ENCODE measurements at regions not wholly inside any gene's neighbourhood (a gene's known extent, or its start where the extent isn't known, plus 50 kb on each side); places are given as distances from the start of the nearest gene placed in this dataset.

DNA sequence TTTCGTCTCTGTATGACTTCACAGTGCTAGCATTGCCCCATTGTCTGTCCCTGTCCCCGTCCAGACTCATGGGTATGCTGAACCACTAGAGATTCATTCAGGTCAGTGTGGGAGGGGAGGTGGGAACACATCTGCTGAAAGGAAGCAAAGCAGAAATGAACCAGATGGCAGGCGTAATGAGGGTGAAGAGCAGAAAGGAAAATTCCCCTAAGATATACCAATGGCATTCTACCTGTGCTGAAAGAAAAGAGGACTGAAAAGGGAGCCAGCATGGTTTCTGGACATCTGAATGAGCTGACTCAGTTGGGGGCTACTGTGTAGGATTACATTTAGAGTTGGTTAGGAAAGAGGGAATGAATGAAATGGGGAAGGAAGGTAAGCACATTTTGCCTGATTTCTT, 678.7 kb downstream of the MAT2B start:
- WGBS: 61% methylated on average over 3 of the region's 3 CpGs
- Histone ChIP-seq H3K4me1 (ENCODE audit: control insufficient read depth in 4 of 4, insufficient read depth in 4 of 4, low read length in 3 of 4) (no peaks in the 10 kb centered on the region), H3K9me3 (ENCODE audit: control insufficient read depth in 4 of 4, low read length in 3 of 4) (no peaks in the 10 kb centered on the region), H3K27ac (ENCODE audit: low read depth in 1 of 2, low read length in 2 of 2) (no peak overlapping the region), H3K27me3 (ENCODE audit: control insufficient read depth in 4 of 4, insufficient read depth in 4 of 4, low read length in 3 of 4) (no peaks in the 10 kb centered on the region), H3K4me3 (ENCODE audit: low read depth in 1 of 3, low read length in 3 of 3) (no peak overlapping the region), H3K36me3 (ENCODE audit: control insufficient read depth in 4 of 4, insufficient read depth in 3 of 4, low read depth in 1 of 4, low read length in 3 of 4) (no peaks in the 10 kb centered on the region), H3K9ac (ENCODE audit: low read depth in 1 of 2, low read length in 2 of 2) (no peak overlapping the region)
- no peak for DNase-seq (ENCODE audit: low spot score)
- TF ChIP-seq RAD21 (IDR thresholded peaks at IDR 0.05) (no peak), NR2F2 (IDR thresholded peaks at IDR 0.05) (no peak), JUND (IDR thresholded peaks at IDR 0.05) (no peak), EGR1 (IDR thresholded peaks at IDR 0.05; ENCODE audit: low read depth in 2 of 2) (no peak), SP1 (IDR thresholded peaks at IDR 0.05) (no peak), YY1 (IDR thresholded peaks at IDR 0.05) (no peak), RXRA (IDR thresholded peaks at IDR 0.05) (no peak), FOXA1 (IDR thresholded peaks at IDR 0.05) (no peak)
- TF ChIP-seq, protein P1, sequence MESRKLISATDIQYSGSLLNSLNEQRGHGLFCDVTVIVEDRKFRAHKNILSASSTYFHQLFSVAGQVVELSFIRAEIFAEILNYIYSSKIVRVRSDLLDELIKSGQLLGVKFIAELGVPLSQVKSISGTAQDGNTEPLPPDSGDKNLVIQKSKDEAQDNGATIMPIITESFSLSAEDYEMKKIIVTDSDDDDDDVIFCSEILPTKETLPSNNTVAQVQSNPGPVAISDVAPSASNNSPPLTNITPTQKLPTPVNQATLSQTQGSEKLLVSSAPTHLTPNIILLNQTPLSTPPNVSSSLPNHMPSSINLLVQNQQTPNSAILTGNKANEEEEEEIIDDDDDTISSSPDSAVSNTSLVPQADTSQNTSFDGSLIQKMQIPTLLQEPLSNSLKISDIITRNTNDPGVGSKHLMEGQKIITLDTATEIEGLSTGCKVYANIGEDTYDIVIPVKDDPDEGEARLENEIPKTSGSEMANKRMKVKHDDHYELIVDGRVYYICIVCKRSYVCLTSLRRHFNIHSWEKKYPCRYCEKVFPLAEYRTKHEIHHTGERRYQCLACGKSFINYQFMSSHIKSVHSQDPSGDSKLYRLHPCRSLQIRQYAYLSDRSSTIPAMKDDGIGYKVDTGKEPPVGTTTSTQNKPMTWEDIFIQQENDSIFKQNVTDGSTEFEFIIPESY (IDR thresholded peaks at IDR 0.05): no peak
- TF ChIP-seq, protein P2, sequence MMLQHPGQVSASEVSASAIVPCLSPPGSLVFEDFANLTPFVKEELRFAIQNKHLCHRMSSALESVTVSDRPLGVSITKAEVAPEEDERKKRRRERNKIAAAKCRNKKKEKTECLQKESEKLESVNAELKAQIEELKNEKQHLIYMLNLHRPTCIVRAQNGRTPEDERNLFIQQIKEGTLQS (IDR thresholded peaks at IDR 0.05): no peak

DNA sequence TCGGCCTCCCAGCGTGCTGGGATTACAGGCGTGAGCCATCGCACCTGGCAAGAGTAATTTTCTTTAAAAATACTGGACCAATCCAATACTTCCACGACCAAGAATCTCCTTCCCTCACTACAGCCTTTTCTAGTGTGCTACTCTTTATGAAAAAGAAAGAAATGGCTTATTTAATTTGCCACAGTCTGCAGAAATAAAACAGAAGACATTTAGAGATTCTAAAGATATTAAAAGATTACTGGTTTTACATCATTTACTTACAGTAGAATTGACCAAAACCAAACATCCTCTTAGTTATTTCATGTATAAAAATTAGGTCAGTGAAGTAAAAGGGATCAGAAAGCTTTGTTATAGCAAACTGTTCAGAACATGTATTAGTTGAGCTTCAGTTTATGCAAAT, 679.6 kb downstream of the MAT2B start:
- H3K4me3 ChIP-seq (ENCODE audit: low read depth in 1 of 3, low read length in 3 of 3): no peak overlapping the region
- no peaks in the 10 kb centered on the region for H3K4me1 ChIP-seq (ENCODE audit: control insufficient read depth in 4 of 4, insufficient read depth in 4 of 4, low read length in 3 of 4)
- H3K9ac ChIP-seq (ENCODE audit: low read depth in 1 of 2, low read length in 2 of 2): no peak overlapping the region
- no peak overlapping the region for H3K27ac ChIP-seq (ENCODE audit: low read depth in 1 of 2, low read length in 2 of 2)
- WGBS: 72% methylated on average over 5 of the region's 5 CpGs
- DNase-seq (ENCODE audit: low spot score): no peak
- no peaks in the 10 kb centered on the region for H3K27me3 ChIP-seq (ENCODE audit: control insufficient read depth in 4 of 4, insufficient read depth in 4 of 4, low read length in 3 of 4)
- H3K36me3 ChIP-seq (ENCODE audit: control insufficient read depth in 4 of 4, insufficient read depth in 3 of 4, low read depth in 1 of 4, low read length in 3 of 4): no peaks in the 10 kb centered on the region
- peaks cover 0 to 1% (median 0%) of the 10 kb centered on the region in 4 donors for H3K9me3 ChIP-seq (ENCODE audit: control insufficient read depth in 4 of 4, low read length in 3 of 4)
- TF ChIP-seq HNF4G (IDR thresholded peaks at IDR 0.05) (no peak), FOXA1 (IDR thresholded peaks at IDR 0.05) (no peak)
- TF ChIP-seq, protein P2 (IDR thresholded peaks at IDR 0.05): no peak
- TF ChIP-seq, protein P3, sequence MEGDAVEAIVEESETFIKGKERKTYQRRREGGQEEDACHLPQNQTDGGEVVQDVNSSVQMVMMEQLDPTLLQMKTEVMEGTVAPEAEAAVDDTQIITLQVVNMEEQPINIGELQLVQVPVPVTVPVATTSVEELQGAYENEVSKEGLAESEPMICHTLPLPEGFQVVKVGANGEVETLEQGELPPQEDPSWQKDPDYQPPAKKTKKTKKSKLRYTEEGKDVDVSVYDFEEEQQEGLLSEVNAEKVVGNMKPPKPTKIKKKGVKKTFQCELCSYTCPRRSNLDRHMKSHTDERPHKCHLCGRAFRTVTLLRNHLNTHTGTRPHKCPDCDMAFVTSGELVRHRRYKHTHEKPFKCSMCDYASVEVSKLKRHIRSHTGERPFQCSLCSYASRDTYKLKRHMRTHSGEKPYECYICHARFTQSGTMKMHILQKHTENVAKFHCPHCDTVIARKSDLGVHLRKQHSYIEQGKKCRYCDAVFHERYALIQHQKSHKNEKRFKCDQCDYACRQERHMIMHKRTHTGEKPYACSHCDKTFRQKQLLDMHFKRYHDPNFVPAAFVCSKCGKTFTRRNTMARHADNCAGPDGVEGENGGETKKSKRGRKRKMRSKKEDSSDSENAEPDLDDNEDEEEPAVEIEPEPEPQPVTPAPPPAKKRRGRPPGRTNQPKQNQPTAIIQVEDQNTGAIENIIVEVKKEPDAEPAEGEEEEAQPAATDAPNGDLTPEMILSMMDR (IDR thresholded peaks at IDR 0.05; ENCODE audit: low read depth, low read length, missing input control): no peak
- TF ChIP-seq, protein P4, sequence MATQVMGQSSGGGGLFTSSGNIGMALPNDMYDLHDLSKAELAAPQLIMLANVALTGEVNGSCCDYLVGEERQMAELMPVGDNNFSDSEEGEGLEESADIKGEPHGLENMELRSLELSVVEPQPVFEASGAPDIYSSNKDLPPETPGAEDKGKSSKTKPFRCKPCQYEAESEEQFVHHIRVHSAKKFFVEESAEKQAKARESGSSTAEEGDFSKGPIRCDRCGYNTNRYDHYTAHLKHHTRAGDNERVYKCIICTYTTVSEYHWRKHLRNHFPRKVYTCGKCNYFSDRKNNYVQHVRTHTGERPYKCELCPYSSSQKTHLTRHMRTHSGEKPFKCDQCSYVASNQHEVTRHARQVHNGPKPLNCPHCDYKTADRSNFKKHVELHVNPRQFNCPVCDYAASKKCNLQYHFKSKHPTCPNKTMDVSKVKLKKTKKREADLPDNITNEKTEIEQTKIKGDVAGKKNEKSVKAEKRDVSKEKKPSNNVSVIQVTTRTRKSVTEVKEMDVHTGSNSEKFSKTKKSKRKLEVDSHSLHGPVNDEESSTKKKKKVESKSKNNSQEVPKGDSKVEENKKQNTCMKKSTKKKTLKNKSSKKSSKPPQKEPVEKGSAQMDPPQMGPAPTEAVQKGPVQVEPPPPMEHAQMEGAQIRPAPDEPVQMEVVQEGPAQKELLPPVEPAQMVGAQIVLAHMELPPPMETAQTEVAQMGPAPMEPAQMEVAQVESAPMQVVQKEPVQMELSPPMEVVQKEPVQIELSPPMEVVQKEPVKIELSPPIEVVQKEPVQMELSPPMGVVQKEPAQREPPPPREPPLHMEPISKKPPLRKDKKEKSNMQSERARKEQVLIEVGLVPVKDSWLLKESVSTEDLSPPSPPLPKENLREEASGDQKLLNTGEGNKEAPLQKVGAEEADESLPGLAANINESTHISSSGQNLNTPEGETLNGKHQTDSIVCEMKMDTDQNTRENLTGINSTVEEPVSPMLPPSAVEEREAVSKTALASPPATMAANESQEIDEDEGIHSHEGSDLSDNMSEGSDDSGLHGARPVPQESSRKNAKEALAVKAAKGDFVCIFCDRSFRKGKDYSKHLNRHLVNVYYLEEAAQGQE (IDR thresholded peaks at IDR 0.05): no peak
- TF ChIP-seq, protein P5, sequence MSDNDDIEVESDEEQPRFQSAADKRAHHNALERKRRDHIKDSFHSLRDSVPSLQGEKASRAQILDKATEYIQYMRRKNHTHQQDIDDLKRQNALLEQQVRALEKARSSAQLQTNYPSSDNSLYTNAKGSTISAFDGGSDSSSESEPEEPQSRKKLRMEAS (IDR thresholded peaks at IDR 0.05): no peak

Data from liver (tissue), 8 donors.